Activated T-cell treated with anti-CD3 and anti-CD28 coated beads, Interleukin-2, amount 50 U/mL, for 24 hours (primary cell): ENCODE measurements at regions not wholly inside any gene's neighbourhood (a gene's known extent, or its start where the extent isn't known, plus 50 kb on each side); places are given as distances from the start of the nearest gene placed in this dataset.

Experiments used
- DNase-seq: peaks from one replicate; pipeline ENCODE4 v3.0.0-alpha.2; 2020
- H3K27ac Mint-ChIP-seq: 2 replicates; pipeline ENCODE4 v1.8.0; 2020; ENCODE audit warnings: mild to moderate bottlenecking, mixed read lengths
- H3K27me3 Mint-ChIP-seq: 2 replicates; pipeline ENCODE4 v1.8.0; 2020; ENCODE audit warnings: mixed read lengths
- H3K36me3 Mint-ChIP-seq: 2 replicates; pipeline ENCODE4 v1.8.0; 2020; ENCODE audit warnings: low read depth, mixed read lengths
- H3K4me1 Mint-ChIP-seq: 2 replicates; pipeline ENCODE4 v1.8.0; 2020; ENCODE audit warnings: low read depth, mixed read lengths
- H3K4me3 Mint-ChIP-seq: 2 replicates; pipeline ENCODE4 v1.8.0; 2020; ENCODE audit warnings: mild to moderate bottlenecking, moderate library complexity, mixed read lengths
- H3K9me3 Mint-ChIP-seq: 2 replicates; pipeline ENCODE4 v1.8.0; 2020; ENCODE audit warnings: mixed read lengths

DNA sequence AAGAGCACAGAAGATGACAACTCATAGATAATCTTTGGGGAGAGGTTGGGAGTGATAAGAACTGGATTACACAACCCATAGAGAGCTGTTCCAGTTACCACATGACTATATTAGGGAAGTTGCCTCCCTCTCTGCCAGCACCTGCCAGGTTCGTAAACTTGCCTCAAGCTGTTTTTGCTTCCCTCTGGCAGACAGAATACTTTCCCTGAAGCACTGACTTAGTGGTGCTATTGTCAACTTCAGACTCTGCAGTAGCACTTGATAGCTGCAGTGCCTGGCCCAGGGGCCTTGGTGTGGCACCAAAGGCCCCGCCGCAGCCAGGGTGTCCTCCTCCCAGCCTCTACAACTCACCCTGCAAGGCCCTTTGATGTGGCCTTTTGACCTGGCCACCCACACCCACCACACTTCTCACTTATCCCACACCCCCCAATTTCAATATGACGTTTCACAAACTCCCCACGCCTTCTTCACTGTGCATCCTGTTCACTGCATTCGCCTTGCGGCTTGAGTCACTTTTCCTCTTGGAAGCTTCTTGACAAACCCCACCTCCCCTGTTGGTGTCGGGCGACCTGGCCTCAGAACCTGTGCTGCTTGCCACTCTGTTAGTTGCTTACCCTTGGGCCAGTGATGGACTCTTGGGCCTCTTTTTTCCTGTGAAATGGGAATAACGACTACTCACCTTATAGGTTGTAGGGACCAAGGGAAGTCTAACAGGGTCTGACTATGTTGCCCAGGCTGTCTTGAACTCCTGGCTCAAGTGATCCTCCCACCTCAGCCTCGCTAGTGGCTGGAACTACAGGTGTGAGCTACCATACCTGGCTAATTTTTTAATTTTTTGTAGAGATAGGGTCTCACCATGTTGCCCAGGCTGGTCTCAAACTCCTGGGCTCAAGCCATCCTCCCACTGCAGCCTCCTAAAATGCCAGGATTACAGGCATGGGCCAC lies 50.2 kb upstream of the PODXL start:
- Mint-ChIP-seq H3K27ac (no peak overlapping the region), H3K36me3 (no peaks in the 10 kb centered on the region), H3K27me3 (peaks cover 44% of the 10 kb centered on the region), H3K4me1 (peaks cover 4% of the 10 kb centered on the region), H3K4me3 (no peak overlapping the region), H3K9me3 (no peaks in the 10 kb centered on the region)
- DNase-seq: no peak
